ENCODE measurements at regions not wholly inside any gene's neighbourhood (a gene's known extent, or its start where the extent isn't known, plus 50 kb on each side); places are given as distances from the start of the nearest gene placed in this dataset.

GRCh38 chr13:22103046-22104027 lies 432.5 kb downstream of the FGF9 start:
- no peak for DNase-seq

- no peak for DNase-seq
Observed at GRCh38 chr13:22106058-22106457, 435.2 kb downstream of the FGF9 start.

- peak; percentile 20 for DNase-seq
Observed at GRCh38 chr13:22107549-22107948, 436.7 kb downstream of the FGF9 start.

GRCh38 chr13:22108283-22108942 lies 437.5 kb downstream of the FGF9 start:
- no peak for DNase-seq

GRCh38 chr13:22108979-22109378 lies 438.1 kb downstream of the FGF9 start:
- no peak for DNase-seq

GRCh38 chr13:22110368-22110767 lies 439.5 kb downstream of the FGF9 start:
- no peak for DNase-seq

GRCh38 chr13:22111152-22111783 lies 440.4 kb downstream of the FGF9 start:
- no peak for DNase-seq

GRCh38 chr13:22111961-22112360 lies 441.1 kb downstream of the FGF9 start:
- DNase-seq = no peak

- DNase-seq = no peak
Observed at GRCh38 chr13:22112956-22113745, 442.3 kb downstream of the FGF9 start.

- DNase-seq = peak; percentile 83
Observed at GRCh38 chr13:22114630-22115311, 443.9 kb downstream of the FGF9 start.

- no peak for DNase-seq
Observed at GRCh38 chr13:22118158-22118557, 447.3 kb downstream of the FGF9 start.

- DNase-seq = no peak
Observed at GRCh38 chr13:22120646-22121045, 449.8 kb downstream of the FGF9 start.

- no peak for DNase-seq
Observed at GRCh38 chr13:22121146-22121739, 450.4 kb downstream of the FGF9 start.

GRCh38 chr13:22126433-22127021 lies 455.7 kb downstream of the FGF9 start:
- peak; percentile 25 for DNase-seq

GRCh38 chr13:22127277-22128164 lies 456.6 kb downstream of the FGF9 start:
- DNase-seq = no peak

- DNase-seq = no peak
Observed at GRCh38 chr13:22128441-22129408, 457.9 kb downstream of the FGF9 start.

GRCh38 chr13:22130254-22130653 lies 459.4 kb downstream of the FGF9 start:
- no peak for DNase-seq

GRCh38 chr13:22134261-22134660 lies 463.4 kb downstream of the FGF9 start:
- DNase-seq = no peak

- DNase-seq = no peak
Observed at GRCh38 chr13:22135446-22135845, 464.6 kb downstream of the FGF9 start.
